ENCODE measurements at regions not wholly inside any gene's neighbourhood (a gene's known extent, or its start where the extent isn't known, plus 50 kb on each side); places are given as distances from the start of the nearest gene placed in this dataset. TPM values are rescaled to one million over a fixed set of nuclear protein-coding genes. Genes with fewer than 3 reads are reported as not detected.

DNA sequence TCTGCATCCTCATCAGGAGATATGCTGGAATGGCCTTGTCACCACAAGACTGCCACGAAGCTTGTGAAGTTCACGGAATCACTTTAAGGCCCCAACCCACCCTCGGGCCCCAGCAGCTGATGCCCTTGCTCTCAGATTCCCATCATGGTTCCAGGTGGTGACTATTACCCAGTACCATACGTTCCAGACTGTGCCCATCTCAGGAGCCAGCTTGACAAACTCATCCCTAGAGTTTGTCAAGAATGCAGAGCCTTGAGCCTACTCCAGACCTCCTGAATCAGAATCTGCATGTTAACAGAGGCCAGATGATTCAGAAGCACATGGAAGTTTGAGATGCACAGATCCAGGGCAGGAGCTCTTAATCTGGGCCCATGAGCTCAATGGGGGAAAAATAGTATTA, 53.9 kb upstream of the RBM15 start:
- TF ChIP-seq, protein P1, sequence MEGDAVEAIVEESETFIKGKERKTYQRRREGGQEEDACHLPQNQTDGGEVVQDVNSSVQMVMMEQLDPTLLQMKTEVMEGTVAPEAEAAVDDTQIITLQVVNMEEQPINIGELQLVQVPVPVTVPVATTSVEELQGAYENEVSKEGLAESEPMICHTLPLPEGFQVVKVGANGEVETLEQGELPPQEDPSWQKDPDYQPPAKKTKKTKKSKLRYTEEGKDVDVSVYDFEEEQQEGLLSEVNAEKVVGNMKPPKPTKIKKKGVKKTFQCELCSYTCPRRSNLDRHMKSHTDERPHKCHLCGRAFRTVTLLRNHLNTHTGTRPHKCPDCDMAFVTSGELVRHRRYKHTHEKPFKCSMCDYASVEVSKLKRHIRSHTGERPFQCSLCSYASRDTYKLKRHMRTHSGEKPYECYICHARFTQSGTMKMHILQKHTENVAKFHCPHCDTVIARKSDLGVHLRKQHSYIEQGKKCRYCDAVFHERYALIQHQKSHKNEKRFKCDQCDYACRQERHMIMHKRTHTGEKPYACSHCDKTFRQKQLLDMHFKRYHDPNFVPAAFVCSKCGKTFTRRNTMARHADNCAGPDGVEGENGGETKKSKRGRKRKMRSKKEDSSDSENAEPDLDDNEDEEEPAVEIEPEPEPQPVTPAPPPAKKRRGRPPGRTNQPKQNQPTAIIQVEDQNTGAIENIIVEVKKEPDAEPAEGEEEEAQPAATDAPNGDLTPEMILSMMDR (IDR thresholded peaks at IDR 0.05; ENCODE audit: insufficient read depth, low read length), result no peak
- peak; percentile 11 for DNase-seq (ENCODE audit: low read depth)
- H3K4me3 ChIP-seq (ENCODE audit: low read depth, low read length), result no peak overlapping the region

DNA sequence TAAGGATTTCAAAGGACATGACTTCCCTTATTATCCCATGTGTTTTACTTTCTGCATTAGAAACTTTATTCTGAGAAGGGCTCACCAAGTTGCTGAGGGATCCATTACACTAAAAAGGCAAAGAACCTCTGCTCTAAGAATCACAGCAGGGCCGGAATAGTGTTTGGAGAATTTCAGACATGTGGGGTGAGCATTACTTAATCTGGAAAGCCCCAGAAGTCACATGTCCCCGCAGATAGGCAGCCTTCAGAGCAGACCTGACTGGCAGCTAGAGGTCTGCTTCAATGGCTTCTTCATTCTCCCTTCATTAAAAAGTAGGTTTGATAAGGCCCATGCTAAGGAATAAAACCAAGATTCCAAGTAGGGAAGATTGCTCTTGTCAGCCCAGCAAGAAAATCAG, 52.6 kb upstream of the RBM15 start:
- TF ChIP-seq, protein P1 (IDR thresholded peaks at IDR 0.05; ENCODE audit: insufficient read depth, low read length), result no peak
- DNase-seq (ENCODE audit: low read depth), result no peak
- H3K4me3 ChIP-seq (ENCODE audit: low read depth, low read length), result no peak overlapping the region

DNA sequence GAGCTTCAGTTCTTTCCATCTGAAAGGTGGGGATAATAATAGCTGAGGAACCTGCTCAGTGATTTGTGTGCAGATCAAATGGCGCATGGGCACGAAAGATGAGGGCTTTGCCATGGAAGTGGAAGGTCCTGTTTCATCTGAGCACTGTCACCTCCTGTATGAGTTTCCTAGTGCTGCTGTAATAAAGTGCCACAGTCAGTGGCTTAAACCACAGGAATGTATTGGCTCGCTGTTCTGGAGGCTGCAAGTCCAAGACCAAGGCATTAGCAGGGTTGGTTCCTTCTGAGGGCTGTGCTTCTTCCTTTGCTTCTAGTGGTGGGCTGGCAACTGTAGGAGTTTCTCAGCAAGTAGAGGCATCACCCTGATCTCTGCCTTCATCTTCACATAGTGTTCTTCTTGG, 51.1 kb upstream of the RBM15 start:
- DNase-seq (ENCODE audit: low read depth), result no peak
- TF ChIP-seq, protein P1 (IDR thresholded peaks at IDR 0.05; ENCODE audit: insufficient read depth, low read length), result no peak
- H3K4me3 ChIP-seq (ENCODE audit: low read depth, low read length), result no peak overlapping the region

Small RNAs in the stretch of these regions (small RNA-seq; reads per million reads assigned to genes)
- gene RF00402, result not detected

All from fibroblast of the aortic adventitia (primary cell).